GM12875 (cell line): ENCODE measurements at regions not wholly inside any gene's neighbourhood (a gene's known extent, or its start where the extent isn't known, plus 50 kb on each side); places are given as distances from the start of the nearest gene placed in this dataset.

ENCODE experiments used
- H3K4me3 ChIP-seq: one replicate; pipeline ENCODE4 v1.5.1; 2011; ENCODE audit warnings: low read depth, low read length, control low read depth
- CTCF ChIP-seq: IDR thresholded peaks from 2 replicates; pipeline ENCODE4 v1.5.1; 2011; ENCODE audit warnings: low read depth, mild to moderate bottlenecking, control low read depth, inconsistent platforms, low read length, moderate library complexity, borderline replicate concordance; ENCODE audit not compliant: insufficient read depth

- H3K4me3 ChIP-seq = no peak overlapping the region
- no peak for TF ChIP-seq CTCF
Observed at GRCh38 chr3:164451072-164451910, 627.0 kb downstream of the SI start.

- no peak overlapping the region for H3K4me3 ChIP-seq
- no peak for TF ChIP-seq CTCF
Observed at GRCh38 chr3:164450276-164450905, 627.9 kb downstream of the SI start.

GRCh38 chr3:164419220-164419619 is 659.1 kb downstream of the SI start:
- no peak overlapping the region for H3K4me3 ChIP-seq
- TF ChIP-seq CTCF = no peak

GRCh38 chr3:164418414-164418813 is 659.9 kb downstream of the SI start:
- TF ChIP-seq CTCF = no peak
- H3K4me3 ChIP-seq = no peak overlapping the region

- no peak for TF ChIP-seq CTCF
- no peak overlapping the region for H3K4me3 ChIP-seq
Observed at GRCh38 chr3:164417955-164418354, 660.3 kb downstream of the SI start.

- H3K4me3 ChIP-seq = no peak overlapping the region
- TF ChIP-seq CTCF = no peak
Observed at GRCh38 chr3:164416491-164417222, 661.6 kb downstream of the SI start.
